Common myeloid progenitor, CD34-positive (primary cell): ENCODE measurements at regions not wholly inside any gene's neighbourhood (a gene's known extent, or its start where the extent isn't known, plus 50 kb on each side); places are given as distances from the start of the nearest gene placed in this dataset.

ENCODE experiments used
- CTCF ChIA-PET: fragments of 350-600 bp; sonication (Branson Sonifier 250); formaldehyde crosslinking; loops from one replicate; lab custom pipeline; 2021; ENCODE audit warnings: antibody characterized with exemption; lab: Charles Lee
- POLR2A ChIA-PET: fragments of 350-600 bp; sonication (Branson Sonifier 250); formaldehyde crosslinking; loops from one replicate; lab custom pipeline; 2021; ENCODE audit warnings: antibody characterized with exemption; lab: Charles Lee
- DNase-seq, 3 donors: peaks; one replicate each; pipeline versions ENCODE4 v3.0.0 to v3.0.0-alpha.2; 2013
- H3K27ac ChIP-seq, 2 experiments: 1 replicate in 1 of 2; 2 replicates in 1 of 2; pipeline ENCODE4 v1.7.0; 2013; ENCODE audit warnings: inconsistent platforms in 2 of 2, low read length in 2 of 2, mild to moderate bottlenecking in 2 of 2, low read depth in 1 of 2, moderate library complexity in 1 of 2; ENCODE audit not compliant: severe bottlenecking in 2 of 2, insufficient read depth in 1 of 2, poor library complexity in 1 of 2
- H3K27me3 ChIP-seq, 5 experiments: replicated peaks in 2 of 5; 1 replicate in 3 of 5; 2 replicates in 2 of 5; pipeline versions ENCODE4 v1.6.1 to v1.7.0; 2013; ENCODE audit warnings: low read length in 4 of 5, mild to moderate bottlenecking in 2 of 5, moderate library complexity in 2 of 5, inconsistent platforms in 1 of 5; ENCODE audit not compliant: insufficient read depth in 5 of 5, control insufficient read depth in 4 of 5
- H3K36me3 ChIP-seq, 4 experiments: 1 replicate in 2 of 4; 2 replicates in 2 of 4; pipeline versions ENCODE4 v1.6.1 to v1.7.0; 2013; ENCODE audit warnings: low read length in 3 of 4, control low read depth in 1 of 4, mild to moderate bottlenecking in 1 of 4; ENCODE audit not compliant: control insufficient read depth in 4 of 4, insufficient read depth in 4 of 4
- H3K4me1 ChIP-seq, 4 experiments: 1 replicate in 3 of 4; 2 replicates in 1 of 4; pipeline versions ENCODE4 v1.6.1 to v1.7.1; 2013; ENCODE audit warnings: low read length in 3 of 4, mild to moderate bottlenecking in 3 of 4, control low read depth in 1 of 4, inconsistent platforms in 1 of 4, moderate library complexity in 1 of 4; ENCODE audit not compliant: control insufficient read depth in 4 of 4, insufficient read depth in 4 of 4; ENCODE audit errors: control extremely low read depth in 1 of 4
- H3K4me3 ChIP-seq, 7 experiments: 1 replicate in 4 of 7; 2 replicates in 3 of 7; pipeline versions ENCODE4 v1.5.1 to v1.7.0; 2013; ENCODE audit warnings: mild to moderate bottlenecking in 7 of 7, low read length in 6 of 7, moderate library complexity in 6 of 7, inconsistent platforms in 2 of 7, low read depth in 2 of 7, control low read depth in 1 of 7; ENCODE audit not compliant: insufficient read depth in 4 of 7, control insufficient read depth in 1 of 7; ENCODE audit errors: extremely low read depth in 1 of 7
- H3K9me3 ChIP-seq, 5 experiments: 1 replicate in 4 of 5; 2 replicates in 1 of 5; pipeline versions ENCODE4 v1.6.1 to v1.7.1; 2013; ENCODE audit warnings: low read length in 4 of 5, mild to moderate bottlenecking in 2 of 5, inconsistent platforms in 1 of 5, low read depth in 1 of 5, moderate library complexity in 1 of 5; ENCODE audit not compliant: control insufficient read depth in 4 of 5, insufficient read depth in 2 of 5; ENCODE audit errors: control extremely low read depth in 1 of 5
- WGBS: methylation state at CpG from one replicate; pipeline ENCODE4 v1.1.5; 2013; ENCODE audit not compliant: insufficient coverage; 5-methylcytosine and 5-hydroxymethylcytosine counted together

GRCh38 chr5:158637039-158637438 is 462.7 kb downstream of the EBF1 start:
- ChIA-PET CTCF (no interaction called here), POLR2A (no interaction called here)
- H3K36me3 ChIP-seq: no peaks in the 10 kb centered on the region
- DNase-seq: no peak
- H3K9me3 ChIP-seq: no peaks in the 10 kb centered on the region
- no peaks in the 10 kb centered on the region for H3K4me1 ChIP-seq
- 0% methylated on average over 1 of the region's 1 CpG for WGBS
- H3K27me3 ChIP-seq: no peaks in the 10 kb centered on the region
- no peak overlapping the region for H3K27ac ChIP-seq
- H3K4me3 ChIP-seq: no peak overlapping the region

- no peaks in the 10 kb centered on the region for H3K36me3 ChIP-seq
- 100% methylated on average over 2 of the region's 5 CpGs for WGBS
- no peaks in the 10 kb centered on the region for H3K9me3 ChIP-seq
- no peak overlapping the region for H3K27ac ChIP-seq
- H3K4me1 ChIP-seq: no peaks in the 10 kb centered on the region
- H3K4me3 ChIP-seq: no peak overlapping the region
- DNase-seq: no peak
- H3K27me3 ChIP-seq: peaks cover 0 to under 1% (median 0%) of the 10 kb centered on the region in 5 experiments
- ChIA-PET CTCF (no interaction called here), POLR2A (no interaction called here)
These were observed 464.2 kb downstream of the EBF1 start for GRCh38 chr5:158635565-158635964.

GRCh38 chr5:158634714-158635113 is 465.0 kb downstream of the EBF1 start:
- WGBS: no CpG with 5 or more reads among the region's 2 CpGs
- H3K36me3 ChIP-seq: no peaks in the 10 kb centered on the region
- no peaks in the 10 kb centered on the region for H3K9me3 ChIP-seq
- no peak for DNase-seq
- CTCF ChIA-PET: no interaction called here
- POLR2A ChIA-PET: no interaction called here
- H3K27me3 ChIP-seq: peaks cover 0 to 4% (median 0%) of the 10 kb centered on the region in 5 experiments
- no peak overlapping the region for H3K4me3 ChIP-seq
- H3K4me1 ChIP-seq: no peaks in the 10 kb centered on the region
- no peak overlapping the region for H3K27ac ChIP-seq

- ChIA-PET CTCF (interaction anchor here (0.7 to 1.0 kb wide), 2 partner anchors 67 to 504 kb away, joined by 3 read pairs; no protein-coding TSS in a partner anchor), POLR2A (no interaction called here)
- H3K4me3 ChIP-seq: no peak overlapping the region
These were observed 470.0 kb downstream of the EBF1 start for GRCh38 chr5:158629591-158630312.

GRCh38 chr5:158626718-158627117 is 473.0 kb downstream of the EBF1 start:
- Histone ChIP-seq H3K9me3 (no peaks in the 10 kb centered on the region), H3K27ac (no peak overlapping the region), H3K4me3 (no peak overlapping the region), H3K4me1 (no peaks in the 10 kb centered on the region), H3K27me3 (peaks cover 0 to 4% (median 0%) of the 10 kb centered on the region in 5 experiments), H3K36me3 (no peaks in the 10 kb centered on the region)
- ChIA-PET POLR2A (no interaction called here), CTCF (no interaction called here)
- 100% methylated on average over 1 of the region's 1 CpG for WGBS
- DNase-seq: no peak

More at GRCh38 chr5:158629591-158630312, 470.0 kb downstream of the EBF1 start:
- DNase-seq: no peak
- no peaks in the 10 kb centered on the region for H3K36me3 ChIP-seq
- H3K4me1 ChIP-seq: no peaks in the 10 kb centered on the region
- H3K27ac ChIP-seq: no peak overlapping the region
- peaks cover 0 to 4% (median 0%) of the 10 kb centered on the region in 5 experiments for H3K27me3 ChIP-seq
- 100% methylated on average over 1 of the region's 6 CpGs for WGBS
- H3K9me3 ChIP-seq: no peaks in the 10 kb centered on the region

- Histone ChIP-seq H3K27me3 (no peaks in the 10 kb centered on the region), H3K9me3 (no peaks in the 10 kb centered on the region), H3K4me3 (no peak overlapping the region), H3K27ac (no peak overlapping the region), H3K36me3 (no peaks in the 10 kb centered on the region), H3K4me1 (no peaks in the 10 kb centered on the region)
- WGBS: 100% methylated on average over 2 of the region's 6 CpGs
- ChIA-PET CTCF (interaction anchor here (0.7 kb wide), 1 partner anchor 36 kb away, joined by 3 read pairs; no protein-coding TSS in a partner anchor), POLR2A (no interaction called here)
- DNase-seq: no peak
These were observed 475.7 kb downstream of the EBF1 start for GRCh38 chr5:158623971-158624370.

GRCh38 chr5:158621391-158621790 is 478.3 kb downstream of the EBF1 start:
- ChIA-PET CTCF (no interaction called here), POLR2A (no interaction called here)
- H3K4me3 ChIP-seq: no peak overlapping the region
- no peaks in the 10 kb centered on the region for H3K27me3 ChIP-seq
- no peaks in the 10 kb centered on the region for H3K36me3 ChIP-seq
- H3K4me1 ChIP-seq: peaks cover 0 to 4% (median 2%) of the 10 kb centered on the region in 4 experiments
- H3K27ac ChIP-seq: no peak overlapping the region
- DNase-seq: no peak
- no peaks in the 10 kb centered on the region for H3K9me3 ChIP-seq
- WGBS: no CpG with 5 or more reads among the region's 2 CpGs
